K562 (cell line): ENCODE measurements at regions not wholly inside any gene's neighbourhood (a gene's known extent, or its start where the extent isn't known, plus 50 kb on each side); places are given as distances from the start of the nearest gene placed in this dataset.

ENCODE experiments used
- ATAC-seq: fragments of 200-7000 bp; cut with Tn5 transposase; 3 replicates; pipeline ENCODE4 v1.9.1; 2020; ENCODE audit warnings: moderate library complexity
- BruUV-seq: library from RNA; stranded (reverse); fragments of 400-500 nt; replicated peaks from 2 replicates; lab custom pipeline; 2021; lab: Mats Ljungman, UMichigan
- CTCF ChIA-PET: fragments of 300-600 bp; formaldehyde crosslinking; extraction: SDS; loops from one replicate; lab custom pipeline; 2021; ENCODE audit warnings: low intra/inter-chr PET ratio; lab: Yijun Ruan, JAX
- POLR2A ChIA-PET: fragments of 300-600, 350-650 bp; sonication (Branson Sonifier 250); formaldehyde crosslinking; extraction: SDS; loops from one replicate; lab custom pipeline; 2021; ENCODE audit warnings: antibody characterized with exemption, inconsistent platforms; lab: Yijun Ruan, JAX
- DNase-seq, 4 experiments: peaks; one replicate each; pipeline versions ENCODE4 v3.0.0 to v3.0.0-alpha.2; 2011 to 2018; ENCODE audit warnings: low spot score in 3 of 4, mixed read lengths in 3 of 4; ENCODE audit errors: extremely low read depth in 1 of 4
- FAIRE-seq: peaks from 2 replicates; lab custom pipeline; 2011; peaks lifted over from hg19 to GRCh38; lab: Jason Lieb, UNC
- H2AFZ ChIP-seq: 2 replicates; pipeline ENCODE4 v1.6.0; 2011; ENCODE audit warnings: low read depth, low read length, control low read depth, inconsistent platforms
- H3K27ac ChIP-seq: fragments of 200-600 bp; 3 replicates; pipeline ENCODE4 v1.8.0; 2011; ENCODE audit warnings: low read depth, mild to moderate bottlenecking, control low read depth, inconsistent platforms, low read length, moderate library complexity, mixed read lengths; ENCODE audit errors: extremely low read depth
- H3K27me3 ChIP-seq, 2 experiments: fragments of 300-600 bp in 1 of 2; 2 replicates in 1 of 2; 3 replicates in 1 of 2; pipeline versions ENCODE4 v1.6.0 to v1.8.0; 2011; ENCODE audit warnings: inconsistent platforms in 2 of 2, low read length in 2 of 2, mild to moderate bottlenecking in 1 of 2, mixed read lengths in 1 of 2, moderate library complexity in 1 of 2; ENCODE audit not compliant: control insufficient read depth in 2 of 2, insufficient read depth in 2 of 2
- H3K36me3 ChIP-seq: fragments of 300-600 bp; 3 replicates; pipeline ENCODE4 v1.8.0; 2011; ENCODE audit warnings: mild to moderate bottlenecking, low read length, inconsistent platforms; ENCODE audit not compliant: control insufficient read depth, insufficient read depth
- H3K4me1 ChIP-seq, 2 experiments: fragments of 200-600 bp in 1 of 2; replicated peaks in 1 of 2; 2 replicates in 1 of 2; 3 replicates in 1 of 2; pipeline versions ENCODE4 v1.5.1 to v1.8.0; 2011; ENCODE audit warnings: inconsistent platforms in 2 of 2, low read length in 2 of 2, mild to moderate bottlenecking in 1 of 2, mixed read lengths in 1 of 2, moderate library complexity in 1 of 2; ENCODE audit not compliant: control insufficient read depth in 2 of 2, insufficient read depth in 2 of 2
- H3K4me2 ChIP-seq: 2 replicates; pipeline ENCODE4 v1.6.1; 2011; ENCODE audit warnings: low read length, control low read depth, inconsistent platforms, mixed read lengths; ENCODE audit not compliant: insufficient read depth
- H3K4me3 ChIP-seq: fragments of 200-600 bp; sonication (generic), shearing (Covaris generic); 2 replicates; pipeline ENCODE4 v1.5.1; 2016; ENCODE audit warnings: control low read depth, inconsistent platforms
- H3K79me2 ChIP-seq: fragments of 200-600 bp; 3 replicates; pipeline ENCODE4 v1.8.0; 2011; ENCODE audit warnings: low read length, inconsistent platforms; ENCODE audit not compliant: control insufficient read depth, insufficient read depth
- H3K9ac ChIP-seq, 2 experiments: 2 replicates each; pipeline versions ENCODE4 v1.6.0 to v1.6.1; 2011; ENCODE audit warnings: low read depth in 2 of 2, low read length in 2 of 2, control low read depth in 1 of 2, inconsistent platforms in 1 of 2, mild to moderate bottlenecking in 1 of 2, mixed read lengths in 1 of 2; ENCODE audit not compliant: insufficient read depth in 1 of 2
- H3K9me1 ChIP-seq: one replicate; pipeline ENCODE4 v1.6.0; 2011; ENCODE audit warnings: inconsistent platforms, mild to moderate bottlenecking, low read length, moderate library complexity; ENCODE audit not compliant: control insufficient read depth, insufficient read depth
- H3K9me3 ChIP-seq: replicated peaks from 2 replicates; pipeline ENCODE4 v1.5.1; 2011; ENCODE audit warnings: low read depth, low read length, inconsistent platforms; ENCODE audit not compliant: control insufficient read depth, insufficient read depth
- H4K20me1 ChIP-seq: replicated peaks from 2 replicates; pipeline ENCODE4 v1.6.1; 2011; ENCODE audit warnings: low read length, inconsistent platforms, mixed read lengths; ENCODE audit not compliant: control insufficient read depth, insufficient read depth
- CLOCK ChIP-seq: fragments of 250-450 bp; sonication (Bioruptor Pico); IDR thresholded peaks from 2 replicates; pipeline ENCODE4 v1.4.0; 2020; ENCODE audit warnings: mild to moderate bottlenecking, moderate library complexity, borderline replicate concordance
- FOSL1 ChIP-seq: fragments of 200-800 bp; sonication (Bioruptor generic); conservative IDR thresholded peaks from 2 replicates; pipeline ENCODE4 v1.6.1; 2016; ENCODE audit warnings: missing genetic modification characterization, missing compliant biosample characterization
- NFIX ChIP-seq: fragments of 250-450 bp; sonication (Bioruptor Pico); IDR thresholded peaks from 2 replicates; pipeline ENCODE4 v1.4.0; 2020; ENCODE audit warnings: low read depth, mild to moderate bottlenecking, moderate library complexity
- ZNF175 ChIP-seq: fragments of 200-800 bp; sonication (Bioruptor generic); IDR thresholded peaks from 2 replicates; pipeline ENCODE4 v1.6.1; 2016; ENCODE audit warnings: low read depth, mild to moderate bottlenecking, missing genetic modification characterization, missing compliant biosample characterization
- ZNF280A ChIP-seq: fragments of 450-650 bp; IDR thresholded peaks from 2 replicates; pipeline ENCODE4 v1.6.1; 2018; ENCODE audit warnings: mild to moderate bottlenecking, low read depth; ENCODE audit not compliant: partially characterized antibody
- ZNF717 ChIP-seq: fragments of 250-450 bp; sonication (Bioruptor Pico); IDR thresholded peaks from 2 replicates; pipeline ENCODE4 v1.5.0; 2021
- WGBS: fragments of 100-300 bp; shearing (Covaris generic); methylation state at CpG from one replicate; pipeline ENCODE4 v1.1.6; 2016; ENCODE audit warnings: low coverage, mixed read lengths; ENCODE audit not compliant: insufficient coverage; ENCODE audit errors: missing lambda C conversion rate; 5-methylcytosine and 5-hydroxymethylcytosine counted together
- in situ Hi-C: fragments of 300-500 bp; cut with MboI; formaldehyde crosslinking; loops from 4 replicates; pipeline ENCODE4 v1.15.0; 2018; ENCODE audit warnings: inconsistent platforms, mixed read lengths
- intact Hi-C: fragments of 100-400 bp; cut with micrococcal nuclease; formaldehyde crosslinking; loops from 2 replicates; pipeline ENCODE4 v1.14.2; 2022

GRCh38 chr3:73695841-73696240 is 71.1 kb upstream of the PDZRN3 start:
- H3K27me3 ChIP-seq: no peaks in the 10 kb centered on the region
- ChIA-PET POLR2A (no interaction called here), CTCF (no interaction called here)
- FAIRE-seq: no peak
- no peaks in the 10 kb centered on the region for H3K4me1 ChIP-seq
- no peak overlapping the region for H2AFZ ChIP-seq
- H3K4me2 ChIP-seq: no peak overlapping the region
- no peaks in the 10 kb centered on the region for H3K9me3 ChIP-seq
- H3K36me3 ChIP-seq: no peaks in the 10 kb centered on the region
- intact Hi-C loops: no loop called here
- no peaks in the 10 kb centered on the region for H4K20me1 ChIP-seq
- 0% methylated on average over 3 of the region's 3 CpGs for WGBS
- no peak for DNase-seq
- in situ Hi-C loops: no loop called here
- H3K79me2 ChIP-seq: no peaks in the 10 kb centered on the region
- no peaks in the 10 kb centered on the region for H3K9me1 ChIP-seq
- no peak overlapping the region for H3K27ac ChIP-seq
- no TSS peak for BruUV-seq
- H3K9ac ChIP-seq: no peak overlapping the region
- TF ChIP-seq FOSL1 (tag): no peak
- TF ChIP-seq ZNF175 (CRISPR knock-in tag): no peak
- H3K4me3 ChIP-seq: no peak overlapping the region
- no peak for ATAC-seq

- Histone ChIP-seq H4K20me1 (no peaks in the 10 kb centered on the region), H3K79me2 (no peaks in the 10 kb centered on the region), H3K27me3 (no peaks in the 10 kb centered on the region), H3K36me3 (no peaks in the 10 kb centered on the region), H3K4me3 (no peak overlapping the region), H3K27ac (no peak overlapping the region), H3K9me3 (no peaks in the 10 kb centered on the region), H2AFZ (no peak overlapping the region), H3K4me1 (no peaks in the 10 kb centered on the region), H3K4me2 (no peak overlapping the region), H3K9me1 (no peaks in the 10 kb centered on the region), H3K9ac (no peak overlapping the region)
- in situ Hi-C loops: no loop called here
- no TSS peak for BruUV-seq
- no peak for ATAC-seq
- FAIRE-seq: no peak
- WGBS: 0% methylated on average over 1 of the region's 1 CpG
- ChIA-PET CTCF (no interaction called here), POLR2A (interaction anchor here (0.6 kb wide), 1 partner anchor 14 kb away, joined by 3 read pairs; no protein-coding TSS in a partner anchor)
- intact Hi-C loops: no loop called here
- DNase-seq: no peak
- TF ChIP-seq CLOCK (no peak), ZNF280A (no peak), NFIX (CRISPR knock-in tag) (no peak), ZNF717 (no peak)
Observed at GRCh38 chr3:73694983-73695757, 70.4 kb upstream of the PDZRN3 start.
